Parathyroid adenoma (tissue), 2 donors: ENCODE measurements at regions not wholly inside any gene's neighbourhood (a gene's known extent, or its start where the extent isn't known, plus 50 kb on each side); places are given as distances from the start of the nearest gene placed in this dataset.

ENCODE experiments used
- H2AFZ ChIP-seq: fragments of 300-600 bp; sonication (generic); one replicate; pipeline ENCODE4 v1.7.0; 2017; ENCODE audit warnings: antibody characterized with exemption, mild to moderate bottlenecking
- H3K27ac ChIP-seq: fragments of 300-600 bp; sonication (generic); one replicate; pipeline ENCODE4 v1.7.0; 2017
- H3K27me3 ChIP-seq: fragments of 300-600 bp; sonication (generic); one replicate; pipeline ENCODE4 v1.7.0; 2017; ENCODE audit warnings: low read length; ENCODE audit not compliant: control insufficient read depth, insufficient read depth
- H3K36me3 ChIP-seq: fragments of 300-600 bp; sonication (generic); one replicate; pipeline ENCODE4 v1.7.0; 2017; ENCODE audit warnings: low read length; ENCODE audit not compliant: control insufficient read depth, insufficient read depth
- H3K4me1 ChIP-seq: fragments of 300-600 bp; sonication (generic); one replicate; pipeline ENCODE4 v1.7.0; 2017; ENCODE audit warnings: control low read depth
- H3K4me2 ChIP-seq: fragments of 300-600 bp; sonication (generic); one replicate; pipeline ENCODE4 v1.7.0; 2017; ENCODE audit warnings: low read length
- H3K4me3 ChIP-seq: fragments of 300-600 bp; sonication (generic); one replicate; pipeline ENCODE4 v1.7.0; 2017; ENCODE audit warnings: low read depth, low read length
- H3K79me2 ChIP-seq: fragments of 300-600 bp; sonication (generic); one replicate; pipeline ENCODE4 v1.7.0; 2017; ENCODE audit warnings: control low read depth
- H3K9ac ChIP-seq: fragments of 300-600 bp; sonication (generic); one replicate; pipeline ENCODE4 v1.7.0; 2017; ENCODE audit warnings: mild to moderate bottlenecking
- H3K9me3 ChIP-seq: fragments of 300-600 bp; sonication (generic); one replicate; pipeline ENCODE4 v1.7.0; 2017; ENCODE audit warnings: low read length; ENCODE audit not compliant: control insufficient read depth
- TF ChIP-seq, protein P1 (sequence below): fragments of 300-600 bp; sonication (generic); IDR thresholded peaks from one replicate; pipeline ENCODE4 v1.7.0; 2017; ENCODE audit warnings: antibody characterized with exemption, mild to moderate bottlenecking
- donor health status: primary hyperparathyroidism.

DNA sequence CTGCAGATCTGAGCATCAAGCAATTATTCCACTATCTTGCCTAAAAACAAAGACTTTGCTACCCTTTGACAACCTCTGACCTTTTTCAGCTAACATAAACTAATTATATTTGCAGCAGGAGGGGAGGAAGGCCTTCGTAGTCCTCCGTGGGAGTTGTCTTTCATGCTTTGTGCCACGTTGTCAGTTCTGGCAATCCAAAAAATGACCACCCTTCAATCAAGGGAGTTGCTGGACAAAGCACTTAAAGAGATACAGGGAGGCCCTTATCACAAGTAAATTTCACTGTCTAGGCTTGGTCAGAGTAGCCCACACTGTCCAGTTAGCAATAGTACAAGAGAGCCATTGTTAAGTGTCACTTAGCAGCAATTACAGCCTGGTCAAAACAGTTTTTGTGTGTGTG is 578.9 kb downstream of the HAO1 start:
- H2AFZ ChIP-seq = no peak overlapping the region
- no peak overlapping the region for H3K4me3 ChIP-seq
- H3K4me1 ChIP-seq = no peaks in the 10 kb centered on the region
- TF ChIP-seq, protein P1, sequence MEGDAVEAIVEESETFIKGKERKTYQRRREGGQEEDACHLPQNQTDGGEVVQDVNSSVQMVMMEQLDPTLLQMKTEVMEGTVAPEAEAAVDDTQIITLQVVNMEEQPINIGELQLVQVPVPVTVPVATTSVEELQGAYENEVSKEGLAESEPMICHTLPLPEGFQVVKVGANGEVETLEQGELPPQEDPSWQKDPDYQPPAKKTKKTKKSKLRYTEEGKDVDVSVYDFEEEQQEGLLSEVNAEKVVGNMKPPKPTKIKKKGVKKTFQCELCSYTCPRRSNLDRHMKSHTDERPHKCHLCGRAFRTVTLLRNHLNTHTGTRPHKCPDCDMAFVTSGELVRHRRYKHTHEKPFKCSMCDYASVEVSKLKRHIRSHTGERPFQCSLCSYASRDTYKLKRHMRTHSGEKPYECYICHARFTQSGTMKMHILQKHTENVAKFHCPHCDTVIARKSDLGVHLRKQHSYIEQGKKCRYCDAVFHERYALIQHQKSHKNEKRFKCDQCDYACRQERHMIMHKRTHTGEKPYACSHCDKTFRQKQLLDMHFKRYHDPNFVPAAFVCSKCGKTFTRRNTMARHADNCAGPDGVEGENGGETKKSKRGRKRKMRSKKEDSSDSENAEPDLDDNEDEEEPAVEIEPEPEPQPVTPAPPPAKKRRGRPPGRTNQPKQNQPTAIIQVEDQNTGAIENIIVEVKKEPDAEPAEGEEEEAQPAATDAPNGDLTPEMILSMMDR = no peak
- H3K27me3 ChIP-seq = no peaks in the 10 kb centered on the region
- H3K79me2 ChIP-seq = no peaks in the 10 kb centered on the region
- H3K27ac ChIP-seq = no peak overlapping the region
- H3K36me3 ChIP-seq = no peaks in the 10 kb centered on the region
- no peaks in the 10 kb centered on the region for H3K9me3 ChIP-seq
- no peak overlapping the region for H3K9ac ChIP-seq
- no peak overlapping the region for H3K4me2 ChIP-seq

GRCh38 chr20:7361931-7362330 is 578.3 kb downstream of the HAO1 start:
- Histone ChIP-seq H3K79me2 (no peaks in the 10 kb centered on the region), H3K27ac (no peak overlapping the region), H3K9me3 (no peaks in the 10 kb centered on the region), H3K27me3 (no peaks in the 10 kb centered on the region), H3K4me3 (no peak overlapping the region), H3K9ac (no peak overlapping the region), H3K4me1 (no peaks in the 10 kb centered on the region), H2AFZ (no peak overlapping the region), H3K36me3 (no peaks in the 10 kb centered on the region), H3K4me2 (no peak overlapping the region)
- TF ChIP-seq, protein P1 = no peak

DNA sequence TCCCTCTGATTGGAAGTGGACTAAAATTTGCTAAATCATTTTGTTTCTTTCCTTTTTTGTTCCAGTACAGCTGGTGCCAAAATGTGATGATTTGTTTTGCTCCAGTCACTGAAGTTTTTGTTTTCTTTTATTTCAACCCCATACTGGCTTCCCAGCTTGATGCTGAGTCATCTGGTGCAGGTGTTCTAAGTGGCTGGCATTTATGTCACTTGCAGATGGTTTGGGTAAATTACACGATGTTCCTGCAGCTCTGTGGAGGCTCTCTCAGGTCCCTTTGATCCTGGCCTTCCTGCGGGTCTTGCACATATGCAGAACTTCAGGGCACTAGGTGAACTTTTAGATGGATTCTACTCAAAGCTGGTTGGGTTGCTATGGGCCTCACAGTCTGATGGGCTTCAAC is 577.7 kb downstream of the HAO1 start:
- Histone ChIP-seq H3K9me3 (no peaks in the 10 kb centered on the region), H3K9ac (no peak overlapping the region), H3K4me2 (no peak overlapping the region), H3K27me3 (no peaks in the 10 kb centered on the region), H3K79me2 (no peaks in the 10 kb centered on the region), H3K4me1 (no peaks in the 10 kb centered on the region), H3K27ac (no peak overlapping the region), H2AFZ (no peak overlapping the region), H3K4me3 (no peak overlapping the region), H3K36me3 (no peaks in the 10 kb centered on the region)
- TF ChIP-seq, protein P1 = no peak

DNA sequence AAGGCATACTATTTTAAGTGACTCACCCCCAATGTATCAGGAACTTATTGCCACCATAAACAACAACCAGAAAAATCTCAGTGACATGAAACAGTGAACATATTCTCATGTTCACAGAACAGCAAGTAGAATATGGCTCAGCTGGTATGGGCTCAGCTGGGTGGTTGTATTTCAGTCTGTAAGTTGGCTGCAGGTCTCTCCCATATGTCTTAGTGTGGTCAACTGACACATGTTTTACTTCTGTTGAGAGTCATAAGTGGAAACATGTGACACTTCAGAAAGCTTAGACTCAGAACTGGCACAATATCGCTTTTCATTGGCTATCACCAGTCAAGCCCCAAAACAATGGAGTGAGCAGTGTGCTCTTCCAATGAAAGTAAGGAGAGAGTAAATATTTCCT is 574.1 kb downstream of the HAO1 start:
- TF ChIP-seq, protein P1 = no peak
- Histone ChIP-seq H3K4me2 (no peak overlapping the region), H3K4me3 (no peak overlapping the region), H3K9me3 (no peaks in the 10 kb centered on the region), H3K27me3 (no peaks in the 10 kb centered on the region), H3K9ac (no peak overlapping the region), H3K36me3 (no peaks in the 10 kb centered on the region), H3K4me1 (no peaks in the 10 kb centered on the region), H2AFZ (no peak overlapping the region), H3K79me2 (no peaks in the 10 kb centered on the region), H3K27ac (no peak overlapping the region)

DNA sequence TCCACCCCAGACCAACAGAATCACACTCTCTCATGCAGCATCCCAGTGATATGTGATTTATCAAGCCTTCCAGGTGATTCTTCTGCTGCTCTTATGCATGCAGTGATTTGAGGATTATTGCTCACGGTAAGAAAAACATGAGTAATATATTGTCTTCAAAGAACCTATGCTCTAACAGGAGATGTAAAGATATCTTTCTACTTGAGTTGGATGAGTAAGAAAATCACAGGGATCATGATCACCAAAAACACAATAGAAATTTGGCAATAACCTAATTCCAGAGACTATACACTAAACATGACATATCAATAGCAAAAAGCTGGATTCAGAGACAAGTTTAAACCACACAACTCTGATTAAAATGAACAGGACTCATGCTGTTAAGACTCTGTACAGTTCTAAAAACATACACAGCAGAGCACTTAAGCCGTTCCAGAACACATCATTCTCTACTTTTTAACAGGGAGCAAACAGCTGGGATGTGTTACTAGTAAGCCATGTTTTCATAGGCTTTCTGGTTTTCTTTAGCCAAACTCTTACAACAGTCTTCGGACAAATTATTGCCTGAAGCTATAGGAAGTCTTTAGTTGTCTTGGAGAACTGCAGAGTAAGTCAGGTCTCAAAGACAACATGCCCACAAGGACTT is 568.6 kb downstream of the HAO1 start:
- H2AFZ ChIP-seq = no peak overlapping the region
- H3K4me3 ChIP-seq = no peak overlapping the region
- H3K27ac ChIP-seq = no peak overlapping the region
- H3K79me2 ChIP-seq = no peaks in the 10 kb centered on the region
- TF ChIP-seq, protein P1 = no peak
- H3K4me2 ChIP-seq = no peak overlapping the region
- H3K9me3 ChIP-seq = no peaks in the 10 kb centered on the region
- no peaks in the 10 kb centered on the region for H3K36me3 ChIP-seq
- no peaks in the 10 kb centered on the region for H3K27me3 ChIP-seq
- no peak overlapping the region for H3K9ac ChIP-seq
- no peaks in the 10 kb centered on the region for H3K4me1 ChIP-seq
